PC-9 (cell line): ENCODE measurements at regions not wholly inside any gene's neighbourhood (a gene's known extent, or its start where the extent isn't known, plus 50 kb on each side); places are given as distances from the start of the nearest gene placed in this dataset.

ENCODE experiments used
- BruUV-seq: library from RNA; stranded (reverse); fragments of 400-500 nt; replicated peaks from 2 replicates; lab custom pipeline; 2021; lab: Mats Ljungman, UMichigan
- CTCF ChIA-PET: fragments of 300-600 bp; sonication (Branson Sonifier 250); formaldehyde crosslinking; loops from one replicate; lab custom pipeline; 2022; ENCODE audit warnings: antibody characterized with exemption; lab: Charles Lee
- POLR2A ChIA-PET: fragments of 300-600 bp; sonication (Branson Sonifier 250); formaldehyde crosslinking; loops from one replicate; lab custom pipeline; 2022; ENCODE audit warnings: antibody characterized with exemption; ENCODE audit not compliant: unreplicated experiment; lab: Charles Lee
- DNase-seq, 2 experiments: peaks; one replicate each; pipeline versions ENCODE4 v3.0.0 to v3.0.0-alpha.2; 2015 to 2022; ENCODE audit warnings: mixed read lengths in 1 of 2
- H2AFZ ChIP-seq: fragments of 200-600 bp; sonication (generic); 2 replicates; pipeline ENCODE4 v1.8.1; 2017; ENCODE audit warnings: antibody characterized with exemption
- H3F3A ChIP-seq: fragments of 200-600 bp; sonication (generic); 2 replicates; pipeline ENCODE4 v1.8.1; 2017; ENCODE audit warnings: antibody characterized with exemption, mild to moderate bottlenecking, low read depth; ENCODE audit not compliant: insufficient read depth
- H3K27ac ChIP-seq: fragments of 200-600 bp; sonication (generic); 2 replicates; pipeline ENCODE4 v1.6.1; 2016; ENCODE audit warnings: mixed run types
- H3K27me3 ChIP-seq: fragments of 200-600 bp; sonication (generic); 2 replicates; pipeline ENCODE4 v1.6.1; 2016; ENCODE audit warnings: low read depth, mixed run types; ENCODE audit not compliant: insufficient read depth
- H3K36me3 ChIP-seq: fragments of 200-600 bp; sonication (generic); 2 replicates; pipeline ENCODE4 v1.6.1; 2016; ENCODE audit warnings: low read depth, mixed run types
- H3K4me1 ChIP-seq: fragments of 200-600 bp; sonication (generic); replicated peaks from 2 replicates; pipeline ENCODE4 v1.6.1; 2016; ENCODE audit warnings: mixed run types; ENCODE audit not compliant: insufficient read depth
- H3K4me2 ChIP-seq: fragments of 200-600 bp; sonication (generic); 2 replicates; pipeline ENCODE4 v1.6.1; 2017; ENCODE audit warnings: mixed run types
- H3K4me3 ChIP-seq: fragments of 200-600 bp; sonication (generic); 2 replicates; pipeline ENCODE4 v1.6.1; 2016; ENCODE audit warnings: mixed run types
- H3K79me2 ChIP-seq: fragments of 200-600 bp; sonication (generic); 2 replicates; pipeline ENCODE4 v1.6.1; 2017; ENCODE audit warnings: low read depth, mixed run types
- H3K9me2 ChIP-seq: fragments of 200-600 bp; sonication (generic); 2 replicates; pipeline ENCODE4 v1.8.1; 2017; ENCODE audit warnings: mild to moderate bottlenecking; ENCODE audit not compliant: insufficient read depth
- H3K9me3 ChIP-seq: fragments of 200-600 bp; sonication (generic); 2 replicates; pipeline ENCODE4 v1.8.1; 2016; ENCODE audit warnings: low read depth; ENCODE audit not compliant: insufficient read depth
- H4K20me1 ChIP-seq: fragments of 200-600 bp; sonication (generic); 2 replicates; pipeline ENCODE4 v1.8.1; 2017; ENCODE audit not compliant: insufficient read depth
- EZH2 ChIP-seq: fragments of 200-600 bp; sonication (generic); IDR thresholded peaks from 2 replicates; pipeline ENCODE4 v1.8.0; 2017; ENCODE audit warnings: antibody characterized with exemption, low read depth
- intact Hi-C: fragments of 100-400 bp; cut with micrococcal nuclease; formaldehyde crosslinking; loops from one replicate; pipeline ENCODE4 v1.10.0; 2022; ENCODE audit not compliant: unreplicated experiment
- TF ChIP-seq, protein P1 (sequence below): fragments of 200-600 bp; sonication (generic); conservative IDR thresholded peaks from 2 replicates; pipeline ENCODE4 v1.6.1; 2017; ENCODE audit warnings: mixed run types, antibody characterized with exemption, mild to moderate bottlenecking, moderate library complexity

DNA sequence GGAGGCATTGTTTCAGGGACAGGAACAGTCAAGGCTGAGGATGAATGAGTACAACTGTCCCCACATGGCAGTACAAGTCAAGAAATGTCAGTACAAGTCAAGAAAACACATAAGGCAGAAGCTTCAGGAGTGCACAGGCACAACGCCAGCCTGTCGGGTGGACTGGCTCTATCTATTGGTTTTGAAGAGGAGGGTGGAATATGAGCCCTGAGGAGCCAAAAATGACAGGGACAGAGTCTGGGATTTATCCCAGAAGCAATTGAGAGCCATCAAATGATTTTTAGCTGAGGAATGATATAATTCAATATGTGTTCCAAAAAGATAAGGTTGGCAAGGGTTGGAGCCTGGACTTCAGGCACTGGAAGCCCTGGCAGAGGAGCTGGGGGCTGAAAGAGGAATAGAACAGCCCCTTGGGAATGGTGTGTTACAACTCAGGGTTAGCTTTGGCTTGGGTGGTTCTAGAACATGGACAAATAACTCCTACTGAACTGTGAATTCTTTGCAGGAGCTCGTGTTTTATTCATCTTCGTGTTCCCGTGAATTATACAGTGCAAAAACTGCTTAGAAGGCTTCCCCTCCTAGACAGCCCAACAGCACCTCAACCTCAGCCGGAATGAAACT lies 425.7 kb upstream of the ARID1B start:
- no TSS peak for BruUV-seq
- intact Hi-C loops: no loop called here
- no peaks in the 10 kb centered on the region for H3K9me3 ChIP-seq
- H3K4me3 ChIP-seq: no peak overlapping the region
- H3K36me3 ChIP-seq: no peaks in the 10 kb centered on the region
- H3K27me3 ChIP-seq: no peaks in the 10 kb centered on the region
- no peaks in the 10 kb centered on the region for H3K9me2 ChIP-seq
- ChIA-PET POLR2A (no interaction called here), CTCF (no interaction called here)
- TF ChIP-seq EZH2: no peak
- TF ChIP-seq, protein P1, sequence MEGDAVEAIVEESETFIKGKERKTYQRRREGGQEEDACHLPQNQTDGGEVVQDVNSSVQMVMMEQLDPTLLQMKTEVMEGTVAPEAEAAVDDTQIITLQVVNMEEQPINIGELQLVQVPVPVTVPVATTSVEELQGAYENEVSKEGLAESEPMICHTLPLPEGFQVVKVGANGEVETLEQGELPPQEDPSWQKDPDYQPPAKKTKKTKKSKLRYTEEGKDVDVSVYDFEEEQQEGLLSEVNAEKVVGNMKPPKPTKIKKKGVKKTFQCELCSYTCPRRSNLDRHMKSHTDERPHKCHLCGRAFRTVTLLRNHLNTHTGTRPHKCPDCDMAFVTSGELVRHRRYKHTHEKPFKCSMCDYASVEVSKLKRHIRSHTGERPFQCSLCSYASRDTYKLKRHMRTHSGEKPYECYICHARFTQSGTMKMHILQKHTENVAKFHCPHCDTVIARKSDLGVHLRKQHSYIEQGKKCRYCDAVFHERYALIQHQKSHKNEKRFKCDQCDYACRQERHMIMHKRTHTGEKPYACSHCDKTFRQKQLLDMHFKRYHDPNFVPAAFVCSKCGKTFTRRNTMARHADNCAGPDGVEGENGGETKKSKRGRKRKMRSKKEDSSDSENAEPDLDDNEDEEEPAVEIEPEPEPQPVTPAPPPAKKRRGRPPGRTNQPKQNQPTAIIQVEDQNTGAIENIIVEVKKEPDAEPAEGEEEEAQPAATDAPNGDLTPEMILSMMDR: no peak
- H3F3A ChIP-seq: no peaks in the 10 kb centered on the region
- H3K4me2 ChIP-seq: no peak overlapping the region
- no peaks in the 10 kb centered on the region for H4K20me1 ChIP-seq
- DNase-seq: no peak
- H3K4me1 ChIP-seq: no peaks in the 10 kb centered on the region
- H3K27ac ChIP-seq: no peak overlapping the region
- H2AFZ ChIP-seq: no peak overlapping the region
- no peaks in the 10 kb centered on the region for H3K79me2 ChIP-seq

DNA sequence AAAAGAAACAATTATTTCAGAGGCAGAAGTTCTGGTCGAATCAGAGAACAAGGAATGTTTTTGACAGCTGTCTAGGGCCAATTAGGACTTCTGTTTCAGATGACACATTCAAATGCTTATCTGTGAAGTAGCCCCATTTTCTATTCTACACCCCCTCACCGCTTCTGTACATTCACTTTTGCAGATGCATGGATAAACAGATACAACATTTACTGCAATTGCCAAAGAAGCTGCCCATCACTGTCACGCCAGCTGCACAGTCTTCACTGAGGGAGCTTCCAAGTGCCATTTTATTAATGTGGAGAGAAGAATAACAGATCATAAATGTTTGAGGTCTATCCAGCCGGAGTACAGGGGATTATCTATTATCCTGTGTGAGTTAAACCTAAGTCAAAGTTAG lies 426.8 kb upstream of the ARID1B start:
- Histone ChIP-seq H3K4me1 (no peaks in the 10 kb centered on the region), H3F3A (no peaks in the 10 kb centered on the region), H3K27me3 (no peaks in the 10 kb centered on the region), H3K79me2 (no peaks in the 10 kb centered on the region), H3K9me3 (no peaks in the 10 kb centered on the region), H3K9me2 (no peaks in the 10 kb centered on the region), H4K20me1 (no peaks in the 10 kb centered on the region), H3K27ac (no peak overlapping the region), H3K4me3 (no peak overlapping the region), H3K4me2 (no peak overlapping the region), H3K36me3 (no peaks in the 10 kb centered on the region), H2AFZ (no peak overlapping the region)
- ChIA-PET POLR2A (no interaction called here), CTCF (no interaction called here)
- TF ChIP-seq, protein P1: no peak
- TF ChIP-seq EZH2: no peak
- no peak for DNase-seq
- BruUV-seq: no TSS peak
- intact Hi-C loops: no loop called here

DNA sequence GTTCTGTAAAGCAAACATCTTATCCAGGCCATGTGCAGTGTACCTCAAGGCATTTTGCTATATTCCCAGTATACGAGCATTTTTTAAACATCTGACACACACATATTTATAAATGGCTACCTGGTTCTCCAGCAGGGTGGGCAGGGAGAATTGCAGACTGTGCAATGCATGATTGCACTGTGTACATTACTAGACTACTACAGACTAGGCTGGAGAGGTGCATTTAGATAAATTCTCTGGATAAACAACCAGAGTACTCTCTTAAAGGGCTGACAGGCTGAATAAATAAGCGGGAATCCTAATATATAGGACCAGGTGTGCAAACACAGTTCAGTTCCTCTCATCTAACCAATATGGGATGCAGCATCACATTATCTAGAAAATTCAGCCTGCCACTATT lies 428.3 kb upstream of the ARID1B start:
- Histone ChIP-seq H3K4me3 (no peak overlapping the region), H3K4me2 (no peak overlapping the region), H2AFZ (no peak overlapping the region), H3K79me2 (no peaks in the 10 kb centered on the region), H4K20me1 (no peaks in the 10 kb centered on the region), H3K27me3 (no peaks in the 10 kb centered on the region), H3K27ac (no peak overlapping the region), H3F3A (no peaks in the 10 kb centered on the region), H3K9me2 (no peaks in the 10 kb centered on the region), H3K36me3 (no peaks in the 10 kb centered on the region), H3K9me3 (no peaks in the 10 kb centered on the region), H3K4me1 (no peaks in the 10 kb centered on the region)
- ChIA-PET POLR2A (no interaction called here), CTCF (no interaction called here)
- BruUV-seq: no TSS peak
- no peak for DNase-seq
- TF ChIP-seq, protein P1: no peak
- TF ChIP-seq EZH2: no peak
- intact Hi-C loops: no loop called here
